ENCODE measurements at regions not wholly inside any gene's neighbourhood (a gene's known extent, or its start where the extent isn't known, plus 50 kb on each side); places are given as distances from the start of the nearest gene placed in this dataset.

- H3K4me1 ChIP-seq (replicated peaks), result no peaks in the 10 kb centered on the region
- no peaks in the 10 kb centered on the region for H3K9me3 ChIP-seq
- DNase-seq (ENCODE audit: low spot score), result no peak
- H3K36me3 ChIP-seq, result no peaks in the 10 kb centered on the region
- H3K27me3 ChIP-seq (replicated peaks; ENCODE audit: insufficient read depth), result no peaks in the 10 kb centered on the region
- TF ChIP-seq POLR2A (IDR thresholded peaks at IDR 0.05), result no peak
- TF ChIP-seq POLR2AphosphoS5 (IDR thresholded peaks at IDR 0.05), result no peak
- TF ChIP-seq, protein P1, sequence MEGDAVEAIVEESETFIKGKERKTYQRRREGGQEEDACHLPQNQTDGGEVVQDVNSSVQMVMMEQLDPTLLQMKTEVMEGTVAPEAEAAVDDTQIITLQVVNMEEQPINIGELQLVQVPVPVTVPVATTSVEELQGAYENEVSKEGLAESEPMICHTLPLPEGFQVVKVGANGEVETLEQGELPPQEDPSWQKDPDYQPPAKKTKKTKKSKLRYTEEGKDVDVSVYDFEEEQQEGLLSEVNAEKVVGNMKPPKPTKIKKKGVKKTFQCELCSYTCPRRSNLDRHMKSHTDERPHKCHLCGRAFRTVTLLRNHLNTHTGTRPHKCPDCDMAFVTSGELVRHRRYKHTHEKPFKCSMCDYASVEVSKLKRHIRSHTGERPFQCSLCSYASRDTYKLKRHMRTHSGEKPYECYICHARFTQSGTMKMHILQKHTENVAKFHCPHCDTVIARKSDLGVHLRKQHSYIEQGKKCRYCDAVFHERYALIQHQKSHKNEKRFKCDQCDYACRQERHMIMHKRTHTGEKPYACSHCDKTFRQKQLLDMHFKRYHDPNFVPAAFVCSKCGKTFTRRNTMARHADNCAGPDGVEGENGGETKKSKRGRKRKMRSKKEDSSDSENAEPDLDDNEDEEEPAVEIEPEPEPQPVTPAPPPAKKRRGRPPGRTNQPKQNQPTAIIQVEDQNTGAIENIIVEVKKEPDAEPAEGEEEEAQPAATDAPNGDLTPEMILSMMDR (IDR thresholded peaks at IDR 0.05), result no peak
- WGBS, result 87% methylated on average over 6 of the region's 6 CpGs
- H3K4me3 ChIP-seq, result no peak overlapping the region
- intact Hi-C loops (cut with DNase I), result no loop called here
- no peak overlapping the region for H3K27ac ChIP-seq
These were observed 61.5 kb downstream of the FZD10 start for GRCh38 chr12:130223767-130224244.

DNA sequence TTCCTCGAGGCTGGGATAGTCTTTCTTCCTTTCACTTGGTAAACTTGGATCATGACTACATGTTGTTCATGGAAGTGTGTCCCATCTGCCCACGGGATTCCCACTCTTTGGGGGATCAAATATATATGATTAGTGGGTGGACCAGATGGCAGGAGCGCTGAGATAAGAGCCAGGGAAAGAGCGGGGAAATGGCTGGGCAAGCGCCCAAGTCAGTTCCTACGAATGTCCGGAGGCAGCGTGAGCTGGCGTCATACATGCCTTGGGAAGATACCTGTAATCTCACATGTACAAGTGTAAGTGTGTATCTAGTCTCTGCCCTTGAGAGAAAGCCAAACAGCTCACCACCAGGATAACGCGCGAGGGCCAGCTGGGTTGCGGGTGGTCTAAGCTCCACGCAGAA is 62.3 kb downstream of the FZD10 start:
- no peak overlapping the region for H3K27ac ChIP-seq
- no peaks in the 10 kb centered on the region for H3K9me3 ChIP-seq
- H3K4me1 ChIP-seq (replicated peaks), result no peaks in the 10 kb centered on the region
- intact Hi-C loops (cut with DNase I), result no loop called here
- no peak for TF ChIP-seq POLR2AphosphoS5 (IDR thresholded peaks at IDR 0.05)
- no peak for TF ChIP-seq POLR2A (IDR thresholded peaks at IDR 0.05)
- TF ChIP-seq, protein P1 (IDR thresholded peaks at IDR 0.05), result no peak
- 82% methylated on average over 14 of the region's 14 CpGs for WGBS
- H3K36me3 ChIP-seq, result no peaks in the 10 kb centered on the region
- H3K4me3 ChIP-seq, result no peak overlapping the region
- DNase-seq (ENCODE audit: low spot score), result no peak
- no peaks in the 10 kb centered on the region for H3K27me3 ChIP-seq (replicated peaks; ENCODE audit: insufficient read depth)

GRCh38 chr12:130225347-130225746 is 63.1 kb downstream of the FZD10 start:
- intact Hi-C loops (cut with DNase I), result no loop called here
- no peaks in the 10 kb centered on the region for H3K36me3 ChIP-seq

GRCh38 chr12:130226126-130226525 is 63.9 kb downstream of the FZD10 start:
- no peak for DNase-seq (ENCODE audit: low spot score)
- Histone ChIP-seq H3K36me3 (no peaks in the 10 kb centered on the region), H3K27me3 (replicated peaks; ENCODE audit: insufficient read depth) (no peaks in the 10 kb centered on the region), H3K4me1 (replicated peaks) (no peaks in the 10 kb centered on the region), H3K4me3 (no peak overlapping the region), H3K27ac (no peak overlapping the region), H3K9me3 (no peaks in the 10 kb centered on the region)
- TF ChIP-seq, protein P1 (IDR thresholded peaks at IDR 0.05), result no peak
- 65% methylated on average over 11 of the region's 11 CpGs for WGBS
- intact Hi-C loops (cut with DNase I), result no loop called here

More at GRCh38 chr12:130225347-130225746, 63.1 kb downstream of the FZD10 start:
- Histone ChIP-seq H3K4me3 (no peak overlapping the region), H3K9me3 (no peaks in the 10 kb centered on the region), H3K4me1 (replicated peaks) (no peaks in the 10 kb centered on the region), H3K27me3 (replicated peaks; ENCODE audit: insufficient read depth) (no peaks in the 10 kb centered on the region), H3K27ac (no peak overlapping the region)
- DNase-seq (ENCODE audit: low spot score), result no peak
- TF ChIP-seq POLR2A (IDR thresholded peaks at IDR 0.05), result no peak
- 64% methylated on average over 6 of the region's 6 CpGs for WGBS

- H3K27me3 ChIP-seq (replicated peaks; ENCODE audit: insufficient read depth), result no peaks in the 10 kb centered on the region
These were observed 64.5 kb downstream of the FZD10 start for GRCh38 chr12:130226771-130227170.

More at GRCh38 chr12:130226771-130227170, 64.5 kb downstream of the FZD10 start:
- no peak for DNase-seq (ENCODE audit: low spot score)
- Histone ChIP-seq H3K4me1 (replicated peaks) (no peaks in the 10 kb centered on the region), H3K9me3 (no peaks in the 10 kb centered on the region), H3K4me3 (no peak overlapping the region), H3K27ac (no peak overlapping the region), H3K36me3 (no peaks in the 10 kb centered on the region)
- intact Hi-C loops (cut with DNase I), result no loop called here
- no peak for TF ChIP-seq POLR2A (IDR thresholded peaks at IDR 0.05)
- TF ChIP-seq, protein P1 (IDR thresholded peaks at IDR 0.05), result no peak
- 83% methylated on average over 13 of the region's 13 CpGs for WGBS
